OCI-LY7 (cell line): ENCODE measurements at regions not wholly inside any gene's neighbourhood (a gene's known extent, or its start where the extent isn't known, plus 50 kb on each side); places are given as distances from the start of the nearest gene placed in this dataset.

Source experiments
- BruUV-seq: library from RNA; stranded (reverse); fragments of 400-500 nt; replicated peaks from 2 replicates; lab custom pipeline; 2021; lab: Mats Ljungman, UMichigan
- CTCF ChIA-PET: fragments of 300-600 bp; sonication (Branson Sonifier 250); formaldehyde crosslinking; loops from one replicate; lab custom pipeline; 2022; ENCODE audit warnings: antibody characterized with exemption; ENCODE audit not compliant: unreplicated experiment; lab: Charles Lee
- POLR2A ChIA-PET: fragments of 300-600 bp; sonication (Branson Sonifier 250); formaldehyde crosslinking; loops from one replicate; lab custom pipeline; 2022; ENCODE audit warnings: antibody characterized with exemption; lab: Charles Lee
- DNase-seq: peaks from one replicate; pipeline ENCODE4 v3.0.0-alpha.2; 2015; ENCODE audit warnings: low spot score
- H2AFZ ChIP-seq: fragments of 200-600 bp; sonication (generic), shearing (Covaris generic); 2 replicates; pipeline ENCODE4 v1.6.1; 2014; ENCODE audit warnings: mild to moderate bottlenecking, antibody characterized with exemption, low read length, moderate library complexity
- H3K27ac ChIP-seq: fragments of 200-600 bp; sonication (generic); 2 replicates; pipeline ENCODE4 v1.5.1; 2014; ENCODE audit warnings: mixed run types, low read depth, mild to moderate bottlenecking, moderate library complexity, low read length, inconsistent platforms; ENCODE audit not compliant: poor library complexity, severe bottlenecking
- H3K36me3 ChIP-seq: fragments of 200-600 bp; sonication (generic); 2 replicates; pipeline ENCODE4 v1.6.1; 2014; ENCODE audit warnings: mild to moderate bottlenecking, antibody characterized with exemption, low read length, moderate library complexity, mixed read lengths; ENCODE audit not compliant: insufficient read depth
- H3K4me1 ChIP-seq: fragments of 200-600 bp; sonication (generic); 2 replicates; pipeline ENCODE4 v1.5.1; 2014; ENCODE audit warnings: mild to moderate bottlenecking, low read length; ENCODE audit not compliant: insufficient read depth, poor library complexity, severe bottlenecking
- H3K4me2 ChIP-seq: fragments of 200-600 bp; sonication (generic); 2 replicates; pipeline ENCODE4 v1.6.1; 2014; ENCODE audit warnings: mild to moderate bottlenecking, low read length
- H3K4me3 ChIP-seq: fragments of 200-600 bp; sonication (generic); 2 replicates; pipeline ENCODE4 v1.5.1; 2014; ENCODE audit warnings: mild to moderate bottlenecking, low read depth, low read length; ENCODE audit not compliant: poor library complexity, severe bottlenecking
- H3K79me2 ChIP-seq: fragments of 200-600 bp; sonication (generic); 2 replicates; pipeline ENCODE4 v1.6.1; 2016; ENCODE audit warnings: low read depth, mild to moderate bottlenecking, low read length, moderate library complexity, mixed read lengths; ENCODE audit not compliant: insufficient read depth
- H3K9me2 ChIP-seq: fragments of 200-600 bp; sonication (generic); 2 replicates; pipeline ENCODE4 v1.6.1; 2016; ENCODE audit warnings: mild to moderate bottlenecking, low read length, mixed read lengths; ENCODE audit not compliant: insufficient read depth
- H3K9me3 ChIP-seq: fragments of 200-600 bp; sonication (generic); 2 replicates; pipeline ENCODE4 v1.6.1; 2014; ENCODE audit warnings: mild to moderate bottlenecking, mixed run types, low read length, mixed read lengths
- H4K20me1 ChIP-seq: fragments of 200-600 bp; sonication (generic); 2 replicates; pipeline ENCODE4 v1.6.1; 2014; ENCODE audit warnings: mild to moderate bottlenecking, antibody characterized with exemption, low read length, moderate library complexity, mixed read lengths; ENCODE audit not compliant: insufficient read depth
- CTCF ChIP-seq: fragments of 200-600 bp; sonication (generic); conservative IDR thresholded peaks from 2 replicates; pipeline ENCODE4 v1.5.1; 2014; ENCODE audit warnings: mild to moderate bottlenecking, antibody characterized with exemption, low read length, moderate library complexity, mixed read lengths
- EZH2phosphoT487 ChIP-seq: fragments of 200-600 bp; sonication (generic); IDR thresholded peaks from 2 replicates; pipeline ENCODE4 v1.6.1; 2018; ENCODE audit warnings: low read depth, borderline replicate concordance, mild to moderate bottlenecking, mixed run types, antibody characterized with exemption, low read length, moderate library complexity, mixed read lengths
- intact Hi-C: fragments of 100-400 bp; cut with micrococcal nuclease; formaldehyde crosslinking; loops from one replicate; pipeline ENCODE4 v1.10.0; 2022; ENCODE audit not compliant: unreplicated experiment

DNA sequence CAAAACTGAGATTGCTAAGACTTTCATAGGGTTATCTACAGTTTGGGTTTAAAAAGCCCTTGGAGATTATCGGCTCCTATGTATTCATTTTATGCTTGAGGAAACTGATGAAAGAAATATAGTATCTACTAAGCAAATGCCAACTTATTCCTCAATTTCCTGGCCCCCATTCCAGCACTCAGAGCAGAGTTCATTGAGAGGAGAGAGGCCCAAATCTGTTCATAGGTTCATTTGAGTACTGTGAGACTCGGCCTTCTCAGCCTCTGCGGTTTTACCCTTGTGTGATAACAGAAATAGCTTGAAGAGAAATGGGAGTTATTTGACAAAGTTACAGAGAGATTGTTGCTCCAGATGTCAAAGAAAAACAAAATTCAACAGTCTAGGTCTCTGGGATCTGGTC is 226.7 kb upstream of the ARHGAP42 start:
- BruUV-seq = no TSS peak
- DNase-seq = no peak
- no peaks in the 10 kb centered on the region for H3K9me2 ChIP-seq
- H3K4me3 ChIP-seq = no peak overlapping the region
- ChIA-PET CTCF (no interaction called here), POLR2A (no interaction called here)
- H3K9me3 ChIP-seq = no peaks in the 10 kb centered on the region
- no peaks in the 10 kb centered on the region for H3K36me3 ChIP-seq
- H3K79me2 ChIP-seq = no peaks in the 10 kb centered on the region
- no peaks in the 10 kb centered on the region for H4K20me1 ChIP-seq
- no peak overlapping the region for H3K4me2 ChIP-seq
- H2AFZ ChIP-seq = no peak overlapping the region
- no peaks in the 10 kb centered on the region for H3K4me1 ChIP-seq
- TF ChIP-seq CTCF = no peak
- TF ChIP-seq EZH2phosphoT487 = no peak
- intact Hi-C loops = no loop called here
- H3K27ac ChIP-seq = no peak overlapping the region

DNA sequence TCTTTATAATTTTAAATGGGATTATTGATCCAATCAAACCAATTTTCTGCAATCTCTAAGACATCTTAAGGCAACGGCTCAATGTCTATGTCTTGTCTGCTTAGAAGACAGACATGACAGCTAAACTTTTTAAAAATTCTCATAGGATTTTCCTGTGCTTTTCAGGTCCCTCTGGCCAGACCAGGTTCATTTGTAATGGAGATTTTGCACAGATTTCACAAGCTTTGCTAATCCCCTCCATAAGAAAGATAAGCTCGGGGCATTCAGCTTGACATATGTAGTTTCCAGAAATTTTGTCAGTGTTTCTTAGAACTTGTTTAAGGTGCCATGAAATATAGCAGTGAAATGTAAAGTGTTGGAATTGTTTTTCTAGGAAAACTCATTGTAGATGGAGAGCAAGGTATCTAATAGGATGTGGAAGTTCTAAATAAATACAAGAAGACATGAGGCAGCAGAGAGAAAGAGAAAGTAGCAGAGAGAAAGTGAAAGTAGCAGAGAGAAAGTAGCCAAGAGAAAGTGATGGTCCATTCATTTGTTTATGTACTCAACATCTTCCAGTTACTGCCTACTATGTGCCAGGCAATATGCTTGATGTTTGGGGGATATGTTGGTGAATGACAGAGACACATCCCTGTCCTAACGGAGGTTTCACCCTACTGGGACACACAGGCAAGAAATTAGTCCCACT is 219.1 kb upstream of the ARHGAP42 start:
- intact Hi-C loops = no loop called here
- H3K4me2 ChIP-seq = no peak overlapping the region
- no peaks in the 10 kb centered on the region for H3K36me3 ChIP-seq
- no peaks in the 10 kb centered on the region for H3K9me2 ChIP-seq
- no peaks in the 10 kb centered on the region for H4K20me1 ChIP-seq
- no TSS peak for BruUV-seq
- CTCF ChIA-PET = no interaction called here
- H3K9me3 ChIP-seq = no peaks in the 10 kb centered on the region
- TF ChIP-seq CTCF (no peak), EZH2phosphoT487 (no peak)
- no peak overlapping the region for H3K4me3 ChIP-seq
- no peak overlapping the region for H2AFZ ChIP-seq
- no peaks in the 10 kb centered on the region for H3K79me2 ChIP-seq
- H3K4me1 ChIP-seq = no peaks in the 10 kb centered on the region
- no peak overlapping the region for H3K27ac ChIP-seq
- DNase-seq = no peak
- POLR2A ChIA-PET = no interaction called here

DNA sequence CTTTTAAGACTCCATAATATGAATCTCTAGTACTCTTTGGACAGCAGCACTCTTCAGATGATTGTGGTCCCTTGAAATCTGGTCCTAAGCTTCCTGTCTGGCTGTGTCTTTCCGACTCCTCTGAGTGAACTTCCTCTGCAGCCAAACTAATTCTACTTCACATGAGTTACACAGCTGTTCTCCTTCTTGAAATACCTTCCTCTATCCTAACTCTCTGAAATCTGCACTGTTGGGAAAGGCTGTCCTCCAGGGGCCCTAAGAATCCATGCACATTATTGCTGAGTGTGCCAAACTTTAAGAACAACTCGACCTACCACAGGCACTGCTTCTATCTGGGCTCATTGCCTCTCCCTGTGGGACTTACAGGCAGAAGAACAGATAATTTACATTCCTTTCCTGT is 217.3 kb upstream of the ARHGAP42 start:
- Histone ChIP-seq H3K9me2 (no peaks in the 10 kb centered on the region), H3K9me3 (no peaks in the 10 kb centered on the region), H3K27ac (no peak overlapping the region), H3K4me3 (no peak overlapping the region), H4K20me1 (no peaks in the 10 kb centered on the region), H2AFZ (no peak overlapping the region), H3K36me3 (no peaks in the 10 kb centered on the region), H3K79me2 (no peaks in the 10 kb centered on the region), H3K4me2 (no peak overlapping the region), H3K4me1 (no peaks in the 10 kb centered on the region)
- TF ChIP-seq EZH2phosphoT487 (no peak), CTCF (no peak)
- no peak for DNase-seq
- ChIA-PET CTCF (no interaction called here), POLR2A (no interaction called here)
- BruUV-seq = no TSS peak
- intact Hi-C loops = no loop called here
